ENCODE measurements at regions not wholly inside any gene's neighbourhood (a gene's known extent, or its start where the extent isn't known, plus 50 kb on each side); places are given as distances from the start of the nearest gene placed in this dataset.
"Not testable (repeated sequence)": the region's sequence is repeated elsewhere in the genome, so short reads cannot be mapped to it uniquely, and the experiment has no call there.

GRCh38 chr17:22044706-22045246, 352.5 kb downstream of the KCNJ18 start:
- DNase-seq (ENCODE audit: low spot score in 2 of 2); H3K27me3 Mint-ChIP-seq; ATAC-seq (replicated peaks; ENCODE audit: extremely low read depth, poor library complexity, severe bottlenecking); H3K27ac Mint-ChIP-seq (ENCODE audit: low read depth); H3K36me3 Mint-ChIP-seq (ENCODE audit: insufficient read depth); H3K9me3 Mint-ChIP-seq; H3K4me3 Mint-ChIP-seq; H3K4me1 Mint-ChIP-seq: not testable (repeated sequence)

GRCh38 chr17:22047521-22047920, 355.2 kb downstream of the KCNJ18 start:
- DNase-seq (ENCODE audit: low spot score in 2 of 2); H3K9me3 Mint-ChIP-seq; H3K4me1 Mint-ChIP-seq; H3K4me3 Mint-ChIP-seq; ATAC-seq (replicated peaks; ENCODE audit: extremely low read depth, poor library complexity, severe bottlenecking); H3K27me3 Mint-ChIP-seq; H3K27ac Mint-ChIP-seq (ENCODE audit: low read depth); H3K36me3 Mint-ChIP-seq (ENCODE audit: insufficient read depth): not testable (repeated sequence)

- H3K27me3 Mint-ChIP-seq; H3K36me3 Mint-ChIP-seq (ENCODE audit: insufficient read depth); H3K4me3 Mint-ChIP-seq; ATAC-seq (replicated peaks; ENCODE audit: extremely low read depth, poor library complexity, severe bottlenecking); H3K27ac Mint-ChIP-seq (ENCODE audit: low read depth); H3K9me3 Mint-ChIP-seq; H3K4me1 Mint-ChIP-seq; DNase-seq (ENCODE audit: low spot score in 2 of 2): not testable (repeated sequence)
Observed at GRCh38 chr17:22048226-22048625, 355.9 kb downstream of the KCNJ18 start.

- not testable (repeated sequence) for H3K9me3 Mint-ChIP-seq; ATAC-seq (replicated peaks; ENCODE audit: extremely low read depth, poor library complexity, severe bottlenecking); H3K4me1 Mint-ChIP-seq; H3K36me3 Mint-ChIP-seq (ENCODE audit: insufficient read depth); H3K4me3 Mint-ChIP-seq; H3K27ac Mint-ChIP-seq (ENCODE audit: low read depth); H3K27me3 Mint-ChIP-seq; DNase-seq (ENCODE audit: low spot score in 2 of 2)
Observed at GRCh38 chr17:22050766-22051165, 358.4 kb downstream of the KCNJ18 start.

GRCh38 chr17:22052715-22053114, 360.4 kb downstream of the KCNJ18 start:
- not testable (repeated sequence) for H3K4me1 Mint-ChIP-seq; H3K9me3 Mint-ChIP-seq; DNase-seq (ENCODE audit: low spot score in 2 of 2); H3K27me3 Mint-ChIP-seq; H3K4me3 Mint-ChIP-seq; H3K27ac Mint-ChIP-seq (ENCODE audit: low read depth); H3K36me3 Mint-ChIP-seq (ENCODE audit: insufficient read depth); ATAC-seq (replicated peaks; ENCODE audit: extremely low read depth, poor library complexity, severe bottlenecking)

- H3K4me1 Mint-ChIP-seq, H3K4me3 Mint-ChIP-seq, H3K9me3 Mint-ChIP-seq: not testable (repeated sequence)
Observed at GRCh38 chr17:22056566-22056965, 364.2 kb downstream of the KCNJ18 start.

GRCh38 chr17:22075918-22076317, 383.6 kb downstream of the KCNJ18 start:
- not testable (repeated sequence) for H3K27me3 Mint-ChIP-seq; ATAC-seq (replicated peaks; ENCODE audit: extremely low read depth, poor library complexity, severe bottlenecking); DNase-seq (ENCODE audit: low spot score in 2 of 2); H3K36me3 Mint-ChIP-seq (ENCODE audit: insufficient read depth); H3K4me3 Mint-ChIP-seq; H3K27ac Mint-ChIP-seq (ENCODE audit: low read depth); H3K4me1 Mint-ChIP-seq; H3K9me3 Mint-ChIP-seq

More at GRCh38 chr17:22056566-22056965, 364.2 kb downstream of the KCNJ18 start:
- H3K36me3 Mint-ChIP-seq (ENCODE audit: insufficient read depth); ATAC-seq (replicated peaks; ENCODE audit: extremely low read depth, poor library complexity, severe bottlenecking); H3K27ac Mint-ChIP-seq (ENCODE audit: low read depth); H3K27me3 Mint-ChIP-seq; DNase-seq (ENCODE audit: low spot score in 2 of 2): not testable (repeated sequence)

- H3K27me3 Mint-ChIP-seq; ATAC-seq (replicated peaks; ENCODE audit: extremely low read depth, poor library complexity, severe bottlenecking): not testable (repeated sequence)
Observed at GRCh38 chr17:22088589-22088988, 396.3 kb downstream of the KCNJ18 start.

GRCh38 chr17:22090263-22090935, 398.1 kb downstream of the KCNJ18 start:
- H3K4me3 Mint-ChIP-seq = no peak overlapping the region
- no peaks in the 10 kb centered on the region for H3K36me3 Mint-ChIP-seq (ENCODE audit: insufficient read depth)
- no peak overlapping the region for H3K27ac Mint-ChIP-seq (ENCODE audit: low read depth)
- H3K9me3 Mint-ChIP-seq = peaks cover 10% of the 10 kb centered on the region
- DNase-seq (ENCODE audit: low spot score in 2 of 2) (no peak), ATAC-seq (replicated peaks; ENCODE audit: extremely low read depth, poor library complexity, severe bottlenecking) (no peak)
- no peaks in the 10 kb centered on the region for H3K4me1 Mint-ChIP-seq
- H3K27me3 Mint-ChIP-seq = no peaks in the 10 kb centered on the region

More at GRCh38 chr17:22088589-22088988, 396.3 kb downstream of the KCNJ18 start:
- H3K4me1 Mint-ChIP-seq; DNase-seq (ENCODE audit: low spot score in 2 of 2); H3K36me3 Mint-ChIP-seq (ENCODE audit: insufficient read depth); H3K9me3 Mint-ChIP-seq; H3K4me3 Mint-ChIP-seq; H3K27ac Mint-ChIP-seq (ENCODE audit: low read depth): not testable (repeated sequence)

GRCh38 chr17:22091041-22091679, 398.8 kb downstream of the KCNJ18 start:
- H3K4me1 Mint-ChIP-seq; H3K9me3 Mint-ChIP-seq; ATAC-seq (replicated peaks; ENCODE audit: extremely low read depth, poor library complexity, severe bottlenecking); DNase-seq (ENCODE audit: low spot score in 2 of 2); H3K27ac Mint-ChIP-seq (ENCODE audit: low read depth); H3K4me3 Mint-ChIP-seq; H3K27me3 Mint-ChIP-seq; H3K36me3 Mint-ChIP-seq (ENCODE audit: insufficient read depth): not testable (repeated sequence)

GRCh38 chr17:22091840-22092239, 399.5 kb downstream of the KCNJ18 start:
- H3K4me1 Mint-ChIP-seq; H3K27ac Mint-ChIP-seq (ENCODE audit: low read depth); H3K9me3 Mint-ChIP-seq; H3K27me3 Mint-ChIP-seq; DNase-seq (ENCODE audit: low spot score in 2 of 2); ATAC-seq (replicated peaks; ENCODE audit: extremely low read depth, poor library complexity, severe bottlenecking); H3K4me3 Mint-ChIP-seq; H3K36me3 Mint-ChIP-seq (ENCODE audit: insufficient read depth): not testable (repeated sequence)

GRCh38 chr17:22095414-22095813, 403.1 kb downstream of the KCNJ18 start:
- H3K9me3 Mint-ChIP-seq; DNase-seq (ENCODE audit: low spot score in 2 of 2); H3K4me3 Mint-ChIP-seq; H3K36me3 Mint-ChIP-seq (ENCODE audit: insufficient read depth); ATAC-seq (replicated peaks; ENCODE audit: extremely low read depth, poor library complexity, severe bottlenecking); H3K27me3 Mint-ChIP-seq; H3K27ac Mint-ChIP-seq (ENCODE audit: low read depth); H3K4me1 Mint-ChIP-seq: not testable (repeated sequence)

GRCh38 chr17:22099633-22100032, 407.3 kb downstream of the KCNJ18 start:
- not testable (repeated sequence) for H3K27ac Mint-ChIP-seq (ENCODE audit: low read depth); H3K36me3 Mint-ChIP-seq (ENCODE audit: insufficient read depth); H3K4me3 Mint-ChIP-seq; H3K4me1 Mint-ChIP-seq; ATAC-seq (replicated peaks; ENCODE audit: extremely low read depth, poor library complexity, severe bottlenecking); H3K27me3 Mint-ChIP-seq; DNase-seq (ENCODE audit: low spot score in 2 of 2); H3K9me3 Mint-ChIP-seq

All from central memory CD8-positive, alpha-beta T cell (primary cell).